Stromal cell of bone marrow (primary cell): ENCODE measurements at regions not wholly inside any gene's neighbourhood (a gene's known extent, or its start where the extent isn't known, plus 50 kb on each side); places are given as distances from the start of the nearest gene placed in this dataset.
"Not testable (repeated sequence)": the region's sequence is repeated elsewhere in the genome, so short reads cannot be mapped to it uniquely, and the experiment has no call there.

ENCODE experiments used
- DNase-seq: peaks from one replicate; pipeline ENCODE4 v3.0.0-alpha.2; 2012; ENCODE audit warnings: low read depth

DNA sequence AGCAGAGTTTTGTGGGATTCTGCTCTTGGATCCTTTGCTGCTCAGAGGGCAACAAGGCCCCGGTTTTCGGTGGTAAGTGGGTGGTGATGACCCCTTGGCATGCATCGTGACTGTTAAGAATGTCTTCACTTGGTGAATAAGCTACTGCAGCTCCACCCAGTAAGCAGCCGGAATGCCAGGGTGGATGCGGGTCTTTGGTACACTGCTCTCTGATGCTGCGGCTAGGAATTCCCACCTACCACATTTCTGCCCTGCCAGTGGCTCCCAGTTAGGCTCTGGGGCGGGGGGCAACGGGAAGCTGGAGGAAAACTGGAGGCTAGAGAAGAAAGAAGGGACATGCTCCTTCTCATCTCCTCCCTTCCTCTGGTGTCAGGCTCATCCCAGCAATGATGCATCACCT is 180.4 kb upstream of the GALNT2 start:
- no peak for DNase-seq

DNA sequence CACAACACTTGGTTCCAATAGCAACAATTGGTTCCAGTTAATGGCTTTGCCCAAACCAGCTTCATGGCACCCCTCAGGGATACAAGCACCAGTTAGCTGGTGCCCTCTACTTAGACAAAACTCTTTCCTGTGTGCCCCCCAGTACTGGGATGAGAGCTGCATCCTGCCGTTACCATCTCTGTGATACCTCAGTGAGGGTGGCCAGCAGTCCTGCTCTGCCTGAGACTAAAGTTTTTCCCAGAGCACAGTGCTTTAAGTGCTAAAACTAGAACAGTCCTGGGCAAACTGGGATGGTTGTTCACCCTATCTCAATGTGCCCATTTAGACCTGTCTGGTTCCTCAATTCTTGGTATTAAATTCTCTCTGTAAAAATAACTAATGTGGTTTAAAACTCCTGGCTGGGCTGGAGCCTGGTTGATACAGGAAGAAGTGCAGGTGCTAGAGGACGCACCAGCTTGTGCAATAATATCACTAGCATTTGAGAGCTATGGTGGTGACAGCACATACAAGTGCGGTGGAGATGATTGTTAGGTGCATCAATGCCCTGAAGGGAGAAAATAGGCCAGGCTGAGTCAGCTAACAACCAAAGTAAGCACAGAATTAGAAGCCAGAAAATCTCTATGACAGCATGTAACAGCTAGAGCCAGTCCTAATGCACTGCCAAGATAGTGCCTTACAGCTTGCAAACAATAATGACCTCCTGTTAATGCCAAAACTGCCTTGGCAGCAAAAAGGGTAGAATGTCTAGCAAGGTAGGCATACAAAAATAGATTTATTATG is 179.8 kb upstream of the GALNT2 start:
- no peak for DNase-seq

GRCh38 chr1:229888157-229888556 is 178.9 kb upstream of the GALNT2 start:
- DNase-seq: no peak

DNA sequence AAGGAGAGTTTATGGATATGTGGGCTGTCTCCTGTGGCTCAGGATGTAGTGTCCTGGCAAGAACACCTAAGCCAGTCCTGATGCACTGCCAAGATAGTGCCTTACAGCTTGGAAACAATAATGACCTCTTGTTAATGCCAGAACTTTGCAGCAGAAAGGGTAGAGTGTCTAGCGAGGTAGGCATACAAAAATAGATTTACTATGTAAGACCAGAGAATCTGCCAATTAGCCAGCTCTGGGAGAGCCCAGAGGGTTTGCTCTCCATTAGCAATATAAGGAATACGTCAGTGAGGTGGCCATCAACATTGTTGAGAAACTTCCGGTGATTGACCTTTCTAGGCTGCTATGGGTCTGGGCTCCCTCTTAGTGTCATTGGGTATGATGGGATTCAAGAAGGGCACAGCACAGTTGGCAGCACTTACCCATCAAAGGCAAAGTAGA is 178.5 kb upstream of the GALNT2 start:
- no peak for DNase-seq

GRCh38 chr1:229889031-229889517 is 178.0 kb upstream of the GALNT2 start:
- DNase-seq: no peak

GRCh38 chr1:229891227-229891626 is 175.8 kb upstream of the GALNT2 start:
- DNase-seq: no peak

GRCh38 chr1:229892515-229893117 is 174.4 kb upstream of the GALNT2 start:
- DNase-seq: no peak

GRCh38 chr1:229893762-229894444 is 173.1 kb upstream of the GALNT2 start:
- DNase-seq: no peak

- DNase-seq: no peak
Observed at GRCh38 chr1:229894532-229894931, 172.5 kb upstream of the GALNT2 start.

DNA sequence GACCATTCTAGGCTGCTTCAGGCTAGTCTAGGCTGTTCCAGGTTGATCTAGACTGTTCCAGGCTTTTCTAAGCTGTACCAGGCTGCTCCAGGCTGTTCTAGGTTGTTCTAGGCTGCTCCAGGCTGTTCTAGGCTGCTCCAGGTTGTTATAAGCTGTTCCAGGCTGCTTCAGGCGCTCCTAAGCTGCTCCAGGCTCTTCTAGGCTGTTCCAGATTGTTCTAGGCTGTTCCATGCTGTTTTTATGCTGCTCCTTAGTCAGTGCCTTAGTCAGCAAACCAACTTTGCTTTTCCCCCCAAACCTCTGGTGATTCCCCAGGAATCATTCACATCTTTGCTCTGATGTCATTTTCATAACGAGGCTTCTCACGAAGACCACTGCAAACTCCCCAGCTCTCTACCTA is 171.4 kb upstream of the GALNT2 start:
- DNase-seq: no peak

- DNase-seq: no peak
Observed at GRCh38 chr1:229896306-229896705, 170.7 kb upstream of the GALNT2 start.

- no peak for DNase-seq
Observed at GRCh38 chr1:229896861-229897260, 170.2 kb upstream of the GALNT2 start.

DNA sequence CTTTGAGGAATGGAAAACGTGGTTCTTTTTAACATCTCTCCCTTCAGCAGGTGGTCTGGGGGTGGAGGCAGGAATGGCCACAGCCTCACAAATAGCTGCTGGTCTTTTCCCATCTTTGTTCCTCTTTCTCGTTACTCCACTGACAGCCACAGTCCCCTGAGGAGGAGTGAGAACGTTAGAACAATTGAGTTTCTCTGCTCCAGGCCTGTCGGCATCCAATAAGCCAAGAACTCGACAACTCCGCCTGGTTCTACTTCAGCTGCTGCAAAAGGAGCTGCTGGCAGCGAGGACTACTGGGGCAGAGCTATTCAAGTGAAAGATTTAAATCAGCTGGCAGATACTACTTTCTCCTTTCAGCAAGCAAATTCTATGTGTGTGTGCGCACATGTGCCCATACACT is 169.5 kb upstream of the GALNT2 start:
- no peak for DNase-seq

- DNase-seq: no peak
Observed at GRCh38 chr1:229900220-229900619, 166.8 kb upstream of the GALNT2 start.

DNA sequence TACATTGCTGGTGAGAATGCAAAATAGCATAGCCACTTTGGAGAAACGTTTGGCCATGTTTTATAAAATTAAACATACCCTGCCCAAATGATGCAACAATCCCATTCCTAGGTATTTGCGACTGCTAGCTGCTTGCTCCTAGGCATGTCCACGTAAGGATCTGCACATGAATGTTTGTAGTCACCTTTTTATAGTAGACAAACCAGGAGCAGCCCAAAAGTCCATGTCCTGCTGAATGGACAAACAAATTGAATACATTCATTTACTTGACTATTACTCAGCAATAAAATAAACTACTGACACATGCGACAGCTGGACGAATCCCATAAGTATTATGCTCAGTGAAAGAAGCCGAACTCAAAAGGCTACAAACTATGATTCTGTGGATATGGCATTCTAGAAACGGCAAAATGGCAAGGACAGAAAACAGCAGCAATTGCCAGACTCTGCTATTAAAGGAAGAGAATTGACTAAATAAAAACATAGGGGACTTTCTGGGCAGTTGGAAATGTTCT is 161.9 kb upstream of the GALNT2 start:
- no peak for DNase-seq

- DNase-seq: no peak
Observed at GRCh38 chr1:229905652-229906051, 161.4 kb upstream of the GALNT2 start.

DNA sequence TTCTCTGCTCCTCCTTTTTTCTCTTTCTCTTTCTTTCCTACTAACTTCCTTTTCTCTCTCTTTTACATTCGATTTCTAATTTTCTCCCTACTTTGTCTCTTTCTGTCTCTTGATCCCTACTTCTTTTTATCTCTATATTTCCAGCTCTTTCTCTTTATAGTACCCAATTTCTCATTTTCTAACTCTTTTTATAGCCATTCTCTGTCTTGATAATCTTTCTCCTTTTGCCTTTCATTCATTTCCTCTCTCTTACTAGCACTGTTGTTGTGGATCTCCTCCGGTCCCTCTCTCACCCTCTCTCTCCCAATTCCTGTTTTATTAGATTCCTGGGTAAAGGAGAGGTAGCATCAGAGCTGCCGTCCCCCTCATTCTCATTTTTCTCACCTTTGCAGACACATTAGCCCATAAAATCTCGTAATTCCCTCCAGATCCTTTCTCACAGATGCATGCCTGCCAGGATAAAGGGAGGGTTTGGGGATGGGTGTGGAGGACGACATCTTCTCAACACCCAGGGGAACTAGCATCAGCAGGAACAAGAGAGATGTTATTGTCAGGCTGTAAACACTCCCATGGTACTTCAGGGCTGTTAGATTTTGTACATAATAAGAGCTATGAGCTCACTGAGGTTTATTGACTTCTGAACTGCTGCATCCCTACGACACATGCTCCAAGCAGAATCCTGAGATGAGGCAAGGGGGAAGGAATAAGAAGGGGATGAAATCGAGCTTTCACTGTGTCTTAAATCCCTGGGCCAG is 159.0 kb upstream of the GALNT2 start:
- no peak for DNase-seq

DNA sequence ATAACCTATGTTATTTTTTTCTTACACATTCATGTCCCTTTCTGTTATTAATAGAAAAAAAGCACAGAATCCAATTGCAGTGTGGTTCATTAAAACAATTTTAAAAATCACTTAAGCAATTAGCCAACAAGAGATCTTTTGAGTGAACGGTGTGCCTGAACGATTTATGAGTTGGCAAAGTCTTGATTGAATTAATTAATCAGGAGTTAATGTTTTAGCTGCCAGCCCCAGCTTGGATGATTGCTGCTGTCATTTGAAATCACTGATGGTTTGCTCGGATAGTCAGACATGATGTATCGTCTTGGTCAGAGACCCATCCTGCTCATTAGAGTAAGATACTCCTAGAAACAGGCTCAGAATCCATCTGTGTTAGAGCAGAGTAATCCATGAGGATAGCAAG is 158.3 kb upstream of the GALNT2 start:
- DNase-seq: no peak

DNA sequence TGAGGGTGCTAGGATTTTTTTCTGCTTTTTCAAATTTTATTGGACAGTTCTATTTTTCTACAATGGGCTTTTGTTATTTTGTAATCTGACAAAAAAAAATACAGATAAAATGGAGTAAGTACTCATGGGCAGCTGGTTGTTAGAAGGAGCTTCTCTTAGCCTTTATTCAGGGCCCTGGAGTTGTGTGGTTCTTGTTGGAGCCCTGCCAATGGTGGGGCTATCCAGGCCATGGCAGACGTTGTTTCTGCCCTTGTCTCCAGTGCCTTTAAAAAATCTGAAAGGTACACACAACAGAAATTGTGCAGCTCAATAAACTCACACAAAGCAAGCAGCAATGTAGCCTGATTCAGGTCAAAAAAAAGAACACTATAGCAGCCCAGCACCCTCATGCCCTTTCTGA is 153.5 kb upstream of the GALNT2 start:
- DNase-seq: no peak

DNA sequence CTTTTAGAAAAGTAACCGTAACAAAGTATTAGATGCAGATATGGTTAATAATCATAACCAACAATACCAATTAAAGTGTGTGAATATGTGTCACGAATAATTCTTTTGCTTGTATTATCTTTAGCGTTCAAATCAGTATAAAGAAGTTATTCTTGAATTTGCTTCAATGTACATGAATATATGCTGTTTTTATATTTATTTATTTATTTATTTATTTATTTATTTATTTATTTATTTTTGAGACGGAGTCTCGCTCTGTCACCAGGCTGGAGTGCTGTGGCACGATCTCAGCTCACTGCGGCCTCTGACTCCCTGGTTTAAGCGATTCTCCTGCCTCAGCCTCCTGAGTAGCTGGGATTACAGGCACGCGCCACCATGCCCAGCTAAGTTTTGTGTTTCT is 147.6 kb upstream of the GALNT2 start:
- DNase-seq: not testable (repeated sequence)

- DNase-seq: no peak
Observed at GRCh38 chr1:229920683-229921082, 146.4 kb upstream of the GALNT2 start.

DNA sequence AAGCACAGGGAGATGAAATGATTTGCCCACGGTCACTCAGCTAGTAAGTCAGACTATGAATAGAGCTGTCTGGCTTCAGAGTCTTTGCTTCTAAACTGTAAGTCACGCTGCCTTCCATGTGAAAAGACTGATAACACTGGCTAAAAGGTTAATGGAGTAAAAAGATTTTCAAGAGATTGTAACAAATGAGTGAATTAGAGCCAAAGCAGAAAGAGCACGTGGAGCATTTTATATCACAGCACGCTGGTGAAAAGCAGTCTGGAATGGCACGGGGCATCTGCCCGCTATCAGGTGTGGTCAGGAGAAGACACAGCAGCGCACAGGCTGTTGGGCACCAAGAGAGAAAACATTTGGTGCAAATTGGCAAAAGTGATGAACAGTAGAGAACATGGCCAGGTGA is 144.8 kb upstream of the GALNT2 start:
- no peak for DNase-seq
